GM12891 (cell line): ENCODE measurements at regions not wholly inside any gene's neighbourhood (a gene's known extent, or its start where the extent isn't known, plus 50 kb on each side); places are given as distances from the start of the nearest gene placed in this dataset.

Source experiments
- DNase-seq: peaks from one replicate; pipeline ENCODE4 v3.0.0; 2011; ENCODE audit warnings: low spot score; ENCODE audit not compliant: insufficient read length
- FAIRE-seq: peaks from 2 replicates; lab custom pipeline; 2011; peaks lifted over from hg19 to GRCh38; lab: Jason Lieb, UNC
- PAX5 ChIP-seq: IDR thresholded peaks from 2 replicates; pipeline ENCODE4 v1.6.1; 2011; ENCODE audit warnings: low read length, moderate library complexity, mild to moderate bottlenecking; ENCODE audit not compliant: insufficient read depth, severe bottlenecking
- POLR2A ChIP-seq: IDR thresholded peaks from 2 replicates; pipeline ENCODE4 v1.6.1; 2011; ENCODE audit warnings: low read depth, low read length, control low read depth
- POLR2AphosphoS5 ChIP-seq: IDR thresholded peaks from 2 replicates; pipeline ENCODE4 v1.6.1; 2011; ENCODE audit warnings: low read depth, low read length, control low read depth
- POU2F2 ChIP-seq: IDR thresholded peaks from 2 replicates; pipeline ENCODE4 v1.6.1; 2011; ENCODE audit warnings: low read depth, mild to moderate bottlenecking, control low read depth, low read length, moderate library complexity
- SPI1 ChIP-seq: IDR thresholded peaks from 2 replicates; pipeline ENCODE4 v1.6.1; 2011; ENCODE audit warnings: low read depth, low read length, control low read depth
- TAF1 ChIP-seq: IDR thresholded peaks from 2 replicates; pipeline ENCODE4 v1.6.1; 2011; ENCODE audit warnings: low read depth, low read length, control low read depth

GRCh38 chr4:106869551-106869950, 166.6 kb downstream of the DKK2 start:
- FAIRE-seq, result no peak
- TF ChIP-seq TAF1, result no peak
- no peak for TF ChIP-seq POLR2AphosphoS5
- no peak for TF ChIP-seq SPI1
- TF ChIP-seq POU2F2, result no peak
- no peak for TF ChIP-seq POLR2A
- no peak for TF ChIP-seq PAX5
- DNase-seq, result no peak

DNA sequence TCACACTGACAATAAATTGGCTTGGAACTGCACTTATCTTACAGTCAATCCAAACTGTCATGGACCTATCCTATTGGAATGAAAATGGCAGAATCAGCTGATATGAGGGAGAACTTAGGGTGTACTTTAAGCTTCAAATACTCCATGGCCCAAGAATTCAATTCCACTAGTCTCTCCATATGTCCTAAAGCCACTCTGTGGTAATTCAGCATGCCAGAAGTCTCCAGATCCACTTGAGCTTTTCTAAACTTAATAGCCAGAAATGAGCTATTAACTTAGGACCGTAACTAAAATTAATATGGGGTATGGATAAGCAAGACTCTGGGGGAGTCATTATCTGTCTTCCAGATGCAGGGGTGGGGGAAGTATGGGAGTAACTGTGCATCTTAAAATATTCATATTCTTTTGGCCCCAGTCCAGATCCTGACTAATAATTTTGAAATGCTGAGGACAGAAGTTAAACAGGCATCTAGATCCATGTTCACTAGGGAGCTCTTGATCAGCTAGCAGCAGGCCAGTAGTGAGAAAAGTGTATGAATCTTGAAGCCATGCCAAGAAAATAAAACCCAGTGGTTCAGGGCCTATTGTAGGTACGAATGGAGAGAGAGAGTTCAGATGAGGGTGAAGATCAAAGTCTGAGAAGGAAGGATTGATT, 167.6 kb downstream of the DKK2 start:
- FAIRE-seq (no peak), DNase-seq (no peak)
- TF ChIP-seq SPI1 (no peak), POLR2AphosphoS5 (no peak), POU2F2 (no peak), TAF1 (no peak), POLR2A (no peak), PAX5 (no peak)

- TF ChIP-seq TAF1 (no peak), POLR2AphosphoS5 (no peak), PAX5 (no peak), POU2F2 (no peak), SPI1 (no peak), POLR2A (no peak)
- DNase-seq (no peak), FAIRE-seq (no peak)
Measured at GRCh38 chr4:106864231-106864630, 171.9 kb downstream of the DKK2 start.

DNA sequence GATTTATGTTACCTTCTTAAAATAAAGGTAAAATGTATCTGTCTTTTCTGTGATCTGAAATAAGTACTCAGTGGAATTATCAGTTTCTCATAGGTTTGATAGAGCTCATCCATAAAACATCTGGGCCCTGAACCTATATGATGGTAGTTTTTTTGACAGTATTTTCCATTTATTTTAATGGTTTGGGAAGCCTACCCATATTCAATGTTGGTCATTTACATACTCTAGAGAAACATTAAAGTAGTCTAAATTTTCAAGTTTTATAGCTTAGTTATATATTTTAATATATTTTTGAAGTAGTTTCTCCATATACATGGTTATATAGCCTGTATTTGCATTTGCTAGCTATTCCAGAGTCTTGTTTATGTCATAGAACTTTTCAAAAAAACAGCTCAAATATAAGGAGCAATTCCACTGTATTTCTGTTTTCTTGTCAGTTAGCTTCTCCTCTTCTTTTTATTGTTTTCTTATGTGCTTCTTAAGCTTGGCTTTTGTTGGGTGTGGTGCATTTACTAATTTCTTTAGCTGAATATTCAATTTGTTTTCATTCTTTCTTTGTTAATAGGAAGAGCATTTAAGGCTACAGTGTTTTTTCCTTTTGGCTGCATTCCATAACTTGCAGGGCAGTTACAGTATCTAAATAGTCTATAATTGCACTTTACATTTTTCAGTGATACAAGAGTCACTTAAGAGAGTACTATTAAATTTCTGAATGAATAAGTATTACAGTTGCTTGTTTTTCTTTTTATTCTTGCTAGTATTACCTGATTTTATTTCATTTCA, 181.4 kb downstream of the DKK2 start:
- FAIRE-seq (no peak), DNase-seq (no peak)
- no peak for TF ChIP-seq POLR2AphosphoS5
- TF ChIP-seq POLR2A, result no peak
- no peak for TF ChIP-seq POU2F2
- no peak for TF ChIP-seq SPI1
- no peak for TF ChIP-seq PAX5
- TF ChIP-seq TAF1, result no peak

DNA sequence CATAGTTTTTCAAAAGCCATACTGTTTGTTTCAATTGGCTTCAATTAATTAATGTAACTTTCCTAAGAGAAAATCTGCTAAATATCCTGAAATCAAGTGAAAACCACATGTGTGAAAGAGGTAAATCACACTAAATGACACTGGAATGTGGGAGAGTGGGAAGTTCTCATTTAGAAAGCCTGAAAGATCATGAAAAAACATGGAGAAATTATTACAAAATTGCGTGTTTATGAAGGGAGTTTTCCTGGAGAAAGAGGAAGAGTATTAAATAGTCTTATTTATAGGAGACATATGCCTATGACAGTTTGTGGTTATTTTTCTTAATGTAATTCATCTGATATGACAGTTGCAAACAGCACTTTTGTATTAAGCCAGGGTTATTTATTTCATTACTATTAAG, 183.7 kb downstream of the DKK2 start:
- no peak for DNase-seq
- no peak for FAIRE-seq
- TF ChIP-seq PAX5, result no peak
- no peak for TF ChIP-seq POLR2A
- TF ChIP-seq POLR2AphosphoS5, result no peak
- no peak for TF ChIP-seq POU2F2
- TF ChIP-seq TAF1, result no peak
- TF ChIP-seq SPI1, result no peak

DNA sequence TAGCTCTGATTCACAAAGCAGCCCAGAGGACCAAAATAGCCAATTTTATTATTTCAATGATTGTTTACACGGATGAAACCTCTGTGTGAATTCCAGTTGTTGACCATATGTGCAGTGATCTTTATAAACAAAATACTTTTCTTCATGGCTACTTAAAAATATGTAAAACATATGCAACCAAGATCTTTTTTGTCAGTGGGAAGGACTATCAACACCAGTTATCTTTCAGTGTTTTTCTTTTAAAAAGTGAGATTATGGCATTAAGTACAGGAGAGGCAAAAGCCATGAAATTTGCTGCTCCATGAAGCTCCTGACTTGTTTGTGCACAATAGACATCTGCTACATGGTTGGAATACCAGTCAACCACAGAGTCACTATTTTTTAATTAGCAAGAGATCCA, 184.4 kb downstream of the DKK2 start:
- DNase-seq (no peak), FAIRE-seq (no peak)
- TF ChIP-seq POLR2AphosphoS5, result no peak
- no peak for TF ChIP-seq SPI1
- TF ChIP-seq PAX5, result no peak
- no peak for TF ChIP-seq POLR2A
- TF ChIP-seq TAF1, result no peak
- TF ChIP-seq POU2F2, result no peak

DNA sequence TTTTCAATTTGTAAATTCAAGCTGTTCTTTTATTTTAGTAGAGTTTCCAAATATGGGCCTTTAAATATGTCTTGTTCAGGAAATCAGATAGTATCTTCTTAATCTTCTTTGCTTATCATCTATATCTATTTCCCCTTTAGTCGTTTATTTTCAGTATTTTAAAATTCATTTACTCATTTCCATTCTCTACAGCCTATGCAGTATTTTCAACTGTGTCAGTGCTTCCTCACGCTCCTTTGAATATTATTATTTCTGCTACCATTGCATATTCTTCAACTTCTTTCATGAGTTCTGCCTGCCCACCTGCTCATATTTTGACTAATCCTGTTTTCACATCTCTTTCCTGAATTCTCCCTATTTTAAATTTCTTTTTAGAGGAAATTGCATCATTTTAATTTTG, 185.4 kb downstream of the DKK2 start:
- TF ChIP-seq SPI1 (no peak), TAF1 (no peak), POU2F2 (no peak), POLR2AphosphoS5 (no peak), POLR2A (no peak)
- DNase-seq, result no peak
- no peak for FAIRE-seq

- TF ChIP-seq POLR2A (no peak), POU2F2 (no peak), PAX5 (no peak), SPI1 (no peak), POLR2AphosphoS5 (no peak), TAF1 (no peak)
- DNase-seq (no peak), FAIRE-seq (no peak)
Measured at GRCh38 chr4:106835919-106836318, 200.2 kb downstream of the DKK2 start.

- no peak for TF ChIP-seq SPI1
- TF ChIP-seq TAF1, result no peak
- no peak for DNase-seq
Measured at GRCh38 chr4:106830879-106831278, 205.2 kb downstream of the DKK2 start.

DNA sequence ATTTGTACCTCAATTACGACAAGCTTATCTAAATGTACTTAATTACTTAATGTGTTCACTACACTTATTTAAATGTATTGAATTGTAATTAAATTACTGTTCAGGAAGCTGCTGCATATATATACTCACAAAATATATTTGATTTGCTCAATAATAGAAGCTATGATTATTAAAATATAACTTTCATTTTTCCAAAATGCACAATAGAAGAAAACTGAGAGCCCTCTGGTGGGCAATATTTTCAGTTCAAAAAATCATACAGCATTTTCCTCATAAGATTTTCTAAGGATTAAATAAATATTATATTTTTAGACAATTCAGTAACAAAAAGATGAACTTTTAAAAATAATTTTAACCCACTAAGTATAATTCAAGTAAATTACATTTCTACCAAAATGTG, 217.3 kb downstream of the DKK2 start:
- no peak for DNase-seq
- TF ChIP-seq TAF1, result no peak
- TF ChIP-seq PAX5, result no peak
- TF ChIP-seq SPI1, result no peak
- no peak for TF ChIP-seq POLR2AphosphoS5
- TF ChIP-seq POLR2A, result no peak
- TF ChIP-seq POU2F2, result no peak
- no peak for FAIRE-seq

More at GRCh38 chr4:106830879-106831278, 205.2 kb downstream of the DKK2 start:
- FAIRE-seq, result no peak
